ENCODE measurements at regions not wholly inside any gene's neighbourhood (a gene's known extent, or its start where the extent isn't known, plus 50 kb on each side); places are given as distances from the start of the nearest gene placed in this dataset.

DNA sequence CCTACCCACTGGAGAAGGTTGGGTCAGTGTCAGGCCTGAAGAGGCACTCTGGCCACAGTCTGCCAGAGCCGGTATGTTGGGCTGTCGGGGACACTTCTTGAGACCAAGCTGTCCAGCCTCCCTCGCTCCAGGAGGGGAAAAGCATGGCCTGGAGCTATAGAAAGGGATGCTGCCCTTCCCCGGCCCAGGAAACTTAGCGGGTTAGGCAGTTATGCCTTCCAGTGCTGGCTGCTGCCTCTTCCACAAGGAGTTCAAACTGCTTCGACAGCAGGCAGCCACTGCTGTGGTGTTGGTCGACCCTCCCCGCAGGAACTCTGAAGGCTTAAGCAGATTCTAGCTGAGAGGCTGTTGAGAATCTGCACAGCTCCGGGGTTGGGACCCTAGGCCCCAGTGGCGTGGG lies 819.4 kb downstream of the DIPK2A start:
- no peaks in the 10 kb centered on the region for H3K4me1 ChIP-seq
- no CpG with 5 or more reads among the region's 10 CpGs for WGBS, 2 donors (ENCODE audit: low coverage in 1 of 2)
- ATAC-seq = no peak
- peaks cover 0 to 5% (median 0%) of the 10 kb centered on the region in 3 donors for H3K9me3 ChIP-seq
- H3K36me3 ChIP-seq = no peaks in the 10 kb centered on the region
- no peaks in the 10 kb centered on the region for H3K27me3 ChIP-seq
- TF ChIP-seq EP300 (IDR thresholded peaks at IDR 0.05) = no peak
- H3K4me3 ChIP-seq = no peak overlapping the region
- no peak overlapping the region for H3K27ac ChIP-seq

DNA sequence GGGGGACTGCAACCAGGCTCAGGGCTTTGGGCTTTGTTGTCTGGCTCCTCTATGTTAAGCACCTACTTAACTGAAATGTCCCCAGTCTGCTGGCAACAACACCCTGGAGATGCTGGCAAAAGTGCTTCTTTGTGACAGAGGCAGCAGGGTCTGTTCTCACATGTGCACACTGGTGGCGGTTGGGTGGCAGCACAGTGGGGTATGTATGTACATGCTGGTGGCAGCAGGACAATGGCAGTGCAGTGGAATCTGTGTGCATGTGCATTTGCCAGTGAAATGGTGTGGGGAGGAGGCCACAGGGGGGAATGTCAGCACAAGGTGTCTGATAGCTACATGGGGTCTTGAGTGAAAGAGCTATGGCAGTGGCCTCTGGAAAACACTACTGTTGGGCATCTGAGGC lies 830.3 kb downstream of the DIPK2A start:
- Histone ChIP-seq H3K36me3 (no peaks in the 10 kb centered on the region), H3K9me3 (peaks cover 0 to 5% (median 0%) of the 10 kb centered on the region in 3 donors), H3K27me3 (no peaks in the 10 kb centered on the region), H3K4me1 (no peaks in the 10 kb centered on the region), H3K4me3 (no peak overlapping the region), H3K27ac (no peak overlapping the region)
- no peak for ATAC-seq
- TF ChIP-seq POLR2AphosphoS5 (IDR thresholded peaks at IDR 0.05) (no peak), EP300 (IDR thresholded peaks at IDR 0.05) (no peak), POLR2A (IDR thresholded peaks at IDR 0.05) (no peak)
- TF ChIP-seq, protein P1, sequence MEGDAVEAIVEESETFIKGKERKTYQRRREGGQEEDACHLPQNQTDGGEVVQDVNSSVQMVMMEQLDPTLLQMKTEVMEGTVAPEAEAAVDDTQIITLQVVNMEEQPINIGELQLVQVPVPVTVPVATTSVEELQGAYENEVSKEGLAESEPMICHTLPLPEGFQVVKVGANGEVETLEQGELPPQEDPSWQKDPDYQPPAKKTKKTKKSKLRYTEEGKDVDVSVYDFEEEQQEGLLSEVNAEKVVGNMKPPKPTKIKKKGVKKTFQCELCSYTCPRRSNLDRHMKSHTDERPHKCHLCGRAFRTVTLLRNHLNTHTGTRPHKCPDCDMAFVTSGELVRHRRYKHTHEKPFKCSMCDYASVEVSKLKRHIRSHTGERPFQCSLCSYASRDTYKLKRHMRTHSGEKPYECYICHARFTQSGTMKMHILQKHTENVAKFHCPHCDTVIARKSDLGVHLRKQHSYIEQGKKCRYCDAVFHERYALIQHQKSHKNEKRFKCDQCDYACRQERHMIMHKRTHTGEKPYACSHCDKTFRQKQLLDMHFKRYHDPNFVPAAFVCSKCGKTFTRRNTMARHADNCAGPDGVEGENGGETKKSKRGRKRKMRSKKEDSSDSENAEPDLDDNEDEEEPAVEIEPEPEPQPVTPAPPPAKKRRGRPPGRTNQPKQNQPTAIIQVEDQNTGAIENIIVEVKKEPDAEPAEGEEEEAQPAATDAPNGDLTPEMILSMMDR (IDR thresholded peaks at IDR 0.05) = no peak
- 100% methylated on average over 1 of the region's 1 CpG; no CpG with 5 or more reads in 1 of the 2 donors for WGBS, 2 donors (ENCODE audit: low coverage in 1 of 2)

DNA sequence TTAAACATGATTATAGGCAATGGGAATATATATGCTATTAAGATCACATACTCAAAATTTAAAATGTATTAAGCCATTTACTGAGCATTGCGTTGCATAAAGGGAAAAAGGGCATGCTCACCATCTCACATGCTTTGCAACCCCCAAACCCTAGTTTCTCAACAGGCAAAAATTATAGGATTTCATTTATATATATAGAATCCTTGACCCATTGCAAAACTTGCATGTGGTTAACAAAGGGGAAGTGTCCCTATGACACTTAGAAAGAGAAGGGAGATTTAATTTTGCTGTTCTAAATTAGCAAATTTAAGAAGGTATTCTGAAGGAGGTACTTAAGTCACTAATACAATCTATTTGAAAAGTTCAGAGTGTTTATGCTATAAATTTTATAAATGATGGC lies 837.8 kb downstream of the DIPK2A start:
- Histone ChIP-seq H3K27ac (no peak overlapping the region), H3K36me3 (no peaks in the 10 kb centered on the region), H3K4me3 (no peak overlapping the region), H3K4me1 (no peaks in the 10 kb centered on the region), H3K9me3 (peaks cover 0 to 5% (median 0%) of the 10 kb centered on the region in 3 donors), H3K27me3 (no peaks in the 10 kb centered on the region)
- no peak for ATAC-seq
- 35 to 100% methylated on average over 1 of the region's 1 CpG for WGBS, 2 donors (ENCODE audit: low coverage in 1 of 2)
- TF ChIP-seq POLR2AphosphoS5 (IDR thresholded peaks at IDR 0.05) (no peak), POLR2A (IDR thresholded peaks at IDR 0.05) (no peak), EP300 (IDR thresholded peaks at IDR 0.05) (no peak)
- TF ChIP-seq, protein P1 (IDR thresholded peaks at IDR 0.05) = no peak

DNA sequence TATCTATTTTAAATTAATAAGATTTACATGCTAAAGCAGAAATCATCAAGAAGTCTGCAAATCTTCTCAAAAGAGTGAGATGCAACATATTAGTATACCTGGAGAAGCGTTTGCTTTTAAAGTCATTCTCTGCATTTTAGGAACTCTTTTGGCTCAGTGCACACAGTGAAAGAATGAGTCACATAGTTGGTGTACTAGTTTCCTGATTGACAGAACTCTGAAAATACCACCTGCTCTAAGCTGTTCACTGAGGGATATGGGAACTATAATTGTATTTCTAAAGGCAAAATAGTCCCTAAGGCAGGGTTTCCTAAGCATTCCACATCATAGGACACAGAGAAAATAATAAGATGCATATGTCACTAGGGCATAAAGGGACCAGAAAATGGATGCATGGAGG lies 838.5 kb downstream of the DIPK2A start:
- Histone ChIP-seq H3K27me3 (no peaks in the 10 kb centered on the region), H3K4me3 (no peak overlapping the region), H3K36me3 (no peaks in the 10 kb centered on the region), H3K9me3 (peaks cover 0 to 2% (median 0%) of the 10 kb centered on the region in 3 donors), H3K4me1 (no peaks in the 10 kb centered on the region), H3K27ac (no peak overlapping the region)
- WGBS, 2 donors (ENCODE audit: low coverage in 1 of 2) = 70 to 85% methylated on average over 1 of the region's 1 CpG
- ATAC-seq = no peak
- TF ChIP-seq EP300 (IDR thresholded peaks at IDR 0.05) (no peak), POLR2A (IDR thresholded peaks at IDR 0.05) (no peak), POLR2AphosphoS5 (IDR thresholded peaks at IDR 0.05) (no peak)
- TF ChIP-seq, protein P1 (IDR thresholded peaks at IDR 0.05) = no peak

DNA sequence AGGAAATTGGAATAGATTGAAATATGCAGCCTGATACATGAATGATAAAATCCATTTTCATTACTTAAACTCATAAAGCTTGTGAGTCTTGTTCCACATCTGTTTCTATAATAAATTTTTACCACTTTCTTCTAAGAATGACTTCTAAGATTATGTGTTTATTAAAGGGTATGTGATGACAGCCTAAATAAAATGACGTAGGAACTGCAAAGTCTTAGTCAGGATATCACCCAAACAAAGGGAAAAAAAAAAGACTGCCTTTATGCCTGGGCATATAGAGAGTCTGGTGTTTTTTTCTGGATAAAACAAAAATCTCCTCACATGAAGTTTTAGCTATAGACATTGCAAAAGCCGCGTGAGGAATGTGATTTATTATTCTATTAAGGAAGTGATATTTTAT lies 844.0 kb downstream of the DIPK2A start:
- Histone ChIP-seq H3K36me3 (no peaks in the 10 kb centered on the region), H3K4me3 (no peak overlapping the region), H3K9me3 (no peaks in the 10 kb centered on the region), H3K4me1 (no peaks in the 10 kb centered on the region), H3K27me3 (no peaks in the 10 kb centered on the region), H3K27ac (no peak overlapping the region)
- no peak for ATAC-seq
- WGBS, 2 donors (ENCODE audit: low coverage in 1 of 2) = 26 to 32% methylated on average over 3 of the region's 3 CpGs
- TF ChIP-seq POLR2AphosphoS5 (IDR thresholded peaks at IDR 0.05) (no peak), EP300 (IDR thresholded peaks at IDR 0.05) (no peak), POLR2A (IDR thresholded peaks at IDR 0.05) (no peak)
- TF ChIP-seq, protein P1 (IDR thresholded peaks at IDR 0.05) = no peak
